ENCODE measurements at regions not wholly inside any gene's neighbourhood (a gene's known extent, or its start where the extent isn't known, plus 50 kb on each side); places are given as distances from the start of the nearest gene placed in this dataset.

DNA sequence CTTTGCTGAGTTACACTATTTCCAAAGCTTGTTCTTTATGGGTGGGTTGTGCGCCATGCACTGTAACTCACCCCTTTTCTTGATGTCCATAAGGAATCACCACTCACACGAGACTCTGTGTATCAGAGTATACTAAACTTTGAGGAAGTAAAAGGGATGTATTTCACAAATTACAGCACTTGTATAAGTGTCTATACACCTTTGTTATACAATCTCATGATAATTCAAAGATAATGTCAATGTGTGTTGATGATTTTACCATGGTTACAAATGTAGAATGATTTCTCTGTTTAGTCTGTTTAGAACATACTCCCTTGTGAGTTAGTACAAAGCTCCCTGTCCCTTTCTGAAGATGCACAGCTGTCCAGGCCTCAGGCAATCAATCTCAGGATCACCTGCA, 922.2 kb upstream of the MAP3K7 start:
- intact Hi-C loops (cut with DNase I) = no loop called here
- TF ChIP-seq POLR2A (IDR thresholded peaks at IDR 0.05) = no peak
- TF ChIP-seq, protein P1, sequence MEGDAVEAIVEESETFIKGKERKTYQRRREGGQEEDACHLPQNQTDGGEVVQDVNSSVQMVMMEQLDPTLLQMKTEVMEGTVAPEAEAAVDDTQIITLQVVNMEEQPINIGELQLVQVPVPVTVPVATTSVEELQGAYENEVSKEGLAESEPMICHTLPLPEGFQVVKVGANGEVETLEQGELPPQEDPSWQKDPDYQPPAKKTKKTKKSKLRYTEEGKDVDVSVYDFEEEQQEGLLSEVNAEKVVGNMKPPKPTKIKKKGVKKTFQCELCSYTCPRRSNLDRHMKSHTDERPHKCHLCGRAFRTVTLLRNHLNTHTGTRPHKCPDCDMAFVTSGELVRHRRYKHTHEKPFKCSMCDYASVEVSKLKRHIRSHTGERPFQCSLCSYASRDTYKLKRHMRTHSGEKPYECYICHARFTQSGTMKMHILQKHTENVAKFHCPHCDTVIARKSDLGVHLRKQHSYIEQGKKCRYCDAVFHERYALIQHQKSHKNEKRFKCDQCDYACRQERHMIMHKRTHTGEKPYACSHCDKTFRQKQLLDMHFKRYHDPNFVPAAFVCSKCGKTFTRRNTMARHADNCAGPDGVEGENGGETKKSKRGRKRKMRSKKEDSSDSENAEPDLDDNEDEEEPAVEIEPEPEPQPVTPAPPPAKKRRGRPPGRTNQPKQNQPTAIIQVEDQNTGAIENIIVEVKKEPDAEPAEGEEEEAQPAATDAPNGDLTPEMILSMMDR (IDR thresholded peaks at IDR 0.05) = no peak
- Histone ChIP-seq H3K4me3 (no peak overlapping the region), H3K36me3 (replicated peaks in 1 of 2; ENCODE audit: insufficient read depth in 1 of 2, low read depth in 2 of 2) (no peaks in the 10 kb centered on the region), H3K9me3 (no peaks in the 10 kb centered on the region), H3K27ac (no peak overlapping the region), H3K27me3 (no peaks in the 10 kb centered on the region), H3K4me1 (no peaks in the 10 kb centered on the region)
- DNase-seq (no peak), ATAC-seq (no peak)
- 63 to 69% methylated on average over 2 of the region's 2 CpGs for WGBS, 2 donors

DNA sequence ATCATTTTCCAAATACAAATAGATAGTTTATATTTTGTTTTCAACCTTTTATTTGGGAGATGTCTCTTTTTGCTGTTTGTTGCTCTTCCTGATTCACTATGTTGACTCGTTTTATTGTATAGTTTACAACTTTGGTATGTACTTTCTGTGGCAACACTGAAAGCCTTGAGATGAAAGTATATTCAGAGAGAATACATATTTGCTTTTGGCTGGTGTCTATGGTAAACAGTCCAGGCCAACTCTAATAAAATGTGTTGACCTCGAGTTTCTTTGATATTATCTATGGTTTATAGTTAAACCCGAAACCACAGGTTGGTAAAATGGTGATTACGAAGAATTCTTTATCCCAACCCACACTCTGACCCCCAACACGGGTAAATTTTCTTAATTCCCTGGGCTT, 919.6 kb upstream of the MAP3K7 start:
- DNase-seq (no peak), ATAC-seq (no peak)
- 50% methylated on average over 5 of the region's 5 CpGs for WGBS, 2 donors
- Histone ChIP-seq H3K4me1 (no peaks in the 10 kb centered on the region), H3K27me3 (no peaks in the 10 kb centered on the region), H3K4me3 (no peak overlapping the region), H3K27ac (no peak overlapping the region), H3K36me3 (replicated peaks in 1 of 2; ENCODE audit: insufficient read depth in 1 of 2, low read depth in 2 of 2) (no peaks in the 10 kb centered on the region), H3K9me3 (no peaks in the 10 kb centered on the region)
- TF ChIP-seq POLR2A (IDR thresholded peaks at IDR 0.05) = no peak
- TF ChIP-seq, protein P1 (IDR thresholded peaks at IDR 0.05) = no peak
- intact Hi-C loops (cut with DNase I) = no loop called here

DNA sequence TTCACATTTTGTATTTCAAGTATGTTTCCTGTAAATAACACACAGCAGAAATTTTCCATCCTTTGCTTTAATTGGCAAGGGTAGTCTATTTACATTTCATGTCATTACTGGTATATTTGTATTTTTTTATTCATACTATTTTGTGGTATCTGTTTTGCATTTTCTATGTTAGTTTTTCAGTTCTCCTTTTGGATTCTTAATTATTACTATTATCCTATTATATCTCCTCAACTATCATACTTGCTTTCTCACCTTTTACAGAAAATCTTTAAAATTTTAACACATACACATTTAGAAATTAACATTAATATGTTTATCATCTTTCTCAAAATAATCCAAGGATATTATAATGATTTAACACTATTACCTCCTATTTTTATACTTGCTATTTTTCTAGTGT, 918.3 kb upstream of the MAP3K7 start:
- DNase-seq = no peak
- Histone ChIP-seq H3K36me3 (replicated peaks in 1 of 2; ENCODE audit: insufficient read depth in 1 of 2, low read depth in 2 of 2) (no peaks in the 10 kb centered on the region), H3K27ac (no peak overlapping the region), H3K27me3 (no peaks in the 10 kb centered on the region), H3K4me1 (no peaks in the 10 kb centered on the region), H3K9me3 (no peaks in the 10 kb centered on the region), H3K4me3 (no peak overlapping the region)
- TF ChIP-seq, protein P1 (IDR thresholded peaks at IDR 0.05) = no peak
- no peak for TF ChIP-seq POLR2A (IDR thresholded peaks at IDR 0.05)
- intact Hi-C loops (cut with DNase I) = no loop called here
- ATAC-seq = no peak

DNA sequence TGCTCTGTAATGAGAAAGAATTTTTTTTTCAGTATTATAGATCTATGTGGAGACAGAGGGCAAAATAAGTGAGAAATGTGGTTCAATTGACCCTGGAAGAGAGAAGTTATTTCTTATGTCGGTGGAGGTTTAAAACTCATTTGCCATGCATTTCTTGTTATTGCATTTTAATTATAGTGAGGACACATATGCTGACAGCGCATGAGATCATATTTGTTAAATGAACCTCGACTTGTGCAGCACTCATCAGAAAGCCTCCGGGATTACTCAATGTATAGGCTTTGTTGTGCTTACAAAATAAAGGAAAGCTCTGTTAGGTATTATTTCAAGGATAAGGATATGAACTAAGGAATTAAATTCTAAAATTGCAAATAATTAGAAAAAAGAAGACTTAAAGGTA, 915.1 kb upstream of the MAP3K7 start:
- Histone ChIP-seq H3K27ac (no peak overlapping the region), H3K4me1 (no peaks in the 10 kb centered on the region), H3K9me3 (no peaks in the 10 kb centered on the region), H3K4me3 (no peak overlapping the region), H3K27me3 (no peaks in the 10 kb centered on the region), H3K36me3 (replicated peaks in 1 of 2; ENCODE audit: insufficient read depth in 1 of 2, low read depth in 2 of 2) (no peaks in the 10 kb centered on the region)
- DNase-seq (no peak), ATAC-seq (no peak)
- TF ChIP-seq POLR2A (IDR thresholded peaks at IDR 0.05) = no peak
- TF ChIP-seq, protein P1 (IDR thresholded peaks at IDR 0.05) = no peak
- intact Hi-C loops (cut with DNase I) = no loop called here
- 65 to 67% methylated on average over 4 of the region's 4 CpGs for WGBS, 2 donors

DNA sequence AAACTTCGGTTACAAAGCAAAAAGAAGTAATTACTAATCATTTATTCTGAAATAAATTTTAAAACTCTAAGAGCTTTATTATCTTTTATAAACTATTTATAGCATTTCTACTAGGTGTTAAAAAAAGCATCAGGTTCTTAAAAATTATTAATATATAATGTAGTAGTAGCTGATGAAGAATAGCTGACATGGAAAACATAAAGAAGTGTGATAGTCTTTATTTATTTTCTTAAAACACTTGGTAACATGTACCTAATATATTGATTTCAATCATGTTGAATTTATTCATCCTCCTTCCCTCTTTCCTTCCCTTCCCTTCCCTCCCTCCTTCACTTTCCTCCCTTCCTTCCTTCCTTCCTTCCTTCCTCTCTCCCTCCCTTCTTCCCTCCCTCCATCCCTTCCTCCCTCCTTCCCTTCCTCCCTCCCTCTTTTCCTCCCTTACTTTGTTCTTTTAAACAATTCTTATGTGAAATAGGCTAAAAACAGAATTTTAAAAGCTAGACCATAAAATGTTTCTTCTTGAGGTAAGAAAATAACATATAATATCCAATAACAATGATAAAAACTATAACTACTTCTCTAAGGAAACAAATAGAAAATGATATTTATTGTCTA, 913.9 kb upstream of the MAP3K7 start:
- H3K27me3 ChIP-seq = no peaks in the 10 kb centered on the region
- ATAC-seq (no peak), DNase-seq (no peak)
- no peak for TF ChIP-seq POLR2A (IDR thresholded peaks at IDR 0.05)
- TF ChIP-seq, protein P1 (IDR thresholded peaks at IDR 0.05) = no peak
- H3K4me1 ChIP-seq = no peaks in the 10 kb centered on the region
- H3K4me3 ChIP-seq = no peak overlapping the region
- H3K36me3 ChIP-seq (replicated peaks in 1 of 2; ENCODE audit: insufficient read depth in 1 of 2, low read depth in 2 of 2) = no peaks in the 10 kb centered on the region
- 58 to 61% methylated on average over 1 of the region's 1 CpG for WGBS, 2 donors
- H3K9me3 ChIP-seq = no peaks in the 10 kb centered on the region
- intact Hi-C loops (cut with DNase I) = no loop called here
- no peak overlapping the region for H3K27ac ChIP-seq

Data from body of pancreas (tissue), 4 donors.